GM19023 (cell line): ENCODE measurements at regions not wholly inside any gene's neighbourhood (a gene's known extent, or its start where the extent isn't known, plus 50 kb on each side); places are given as distances from the start of the nearest gene placed in this dataset.
"Not testable (repeated sequence)": the region's sequence is repeated elsewhere in the genome, so short reads cannot be mapped to it uniquely, and the experiment has no call there.

Source experiments
- ATAC-seq: cut with Tn5 transposase; IDR thresholded peaks from one replicate; pipeline ENCODE4 v1.9.1; 2021; ENCODE audit warnings: mild to moderate bottlenecking, moderate library complexity; ENCODE audit not compliant: unreplicated experiment

GRCh38 chr3:16707260-16707659 lies 102.0 kb upstream of the DAZL start:
- ATAC-seq, result no peak

GRCh38 chr3:16708285-16708684 lies 103.1 kb upstream of the DAZL start:
- no peak for ATAC-seq

DNA sequence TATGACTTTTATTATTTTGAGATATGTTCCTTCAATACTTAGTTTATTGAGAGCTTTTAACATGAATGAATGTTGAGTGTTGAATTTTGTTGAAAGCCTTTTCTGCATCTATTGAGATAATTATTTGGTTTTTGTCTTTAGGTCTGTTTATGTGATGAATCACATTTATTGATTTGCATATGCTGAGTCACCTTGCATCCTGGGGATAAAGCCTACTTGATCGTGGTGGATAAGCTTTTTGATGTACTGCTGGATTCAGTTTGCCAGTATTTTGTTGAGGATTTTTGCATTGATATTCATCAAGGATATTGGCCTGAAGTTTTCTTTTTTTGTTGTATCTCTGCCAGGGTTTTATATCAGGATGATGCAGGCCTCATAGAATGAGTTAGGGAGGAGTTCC lies 106.5 kb upstream of the DAZL start:
- not testable (repeated sequence) for ATAC-seq

DNA sequence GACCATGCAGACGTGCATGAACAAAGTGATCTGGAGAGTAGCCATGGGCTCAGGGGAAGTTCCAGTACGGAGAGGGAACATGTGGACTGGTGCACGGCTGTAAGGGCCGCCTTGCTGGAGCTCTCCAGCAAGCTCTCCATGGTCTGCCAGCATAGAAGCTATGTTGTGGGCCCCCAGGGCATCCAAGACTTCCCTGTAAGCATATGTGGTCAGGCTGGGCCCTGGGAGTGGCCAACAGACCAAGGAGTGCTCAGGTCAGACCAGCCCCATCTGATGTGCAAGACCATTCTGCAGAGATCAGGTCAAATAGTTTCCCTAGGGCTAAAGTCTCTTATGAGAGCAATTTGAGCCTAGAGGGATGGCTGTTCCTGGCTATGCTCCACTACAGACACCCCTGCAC lies 110.1 kb upstream of the DAZL start:
- ATAC-seq, result no peak

GRCh38 chr3:16719426-16719825 lies 114.2 kb upstream of the DAZL start:
- ATAC-seq, result no peak

DNA sequence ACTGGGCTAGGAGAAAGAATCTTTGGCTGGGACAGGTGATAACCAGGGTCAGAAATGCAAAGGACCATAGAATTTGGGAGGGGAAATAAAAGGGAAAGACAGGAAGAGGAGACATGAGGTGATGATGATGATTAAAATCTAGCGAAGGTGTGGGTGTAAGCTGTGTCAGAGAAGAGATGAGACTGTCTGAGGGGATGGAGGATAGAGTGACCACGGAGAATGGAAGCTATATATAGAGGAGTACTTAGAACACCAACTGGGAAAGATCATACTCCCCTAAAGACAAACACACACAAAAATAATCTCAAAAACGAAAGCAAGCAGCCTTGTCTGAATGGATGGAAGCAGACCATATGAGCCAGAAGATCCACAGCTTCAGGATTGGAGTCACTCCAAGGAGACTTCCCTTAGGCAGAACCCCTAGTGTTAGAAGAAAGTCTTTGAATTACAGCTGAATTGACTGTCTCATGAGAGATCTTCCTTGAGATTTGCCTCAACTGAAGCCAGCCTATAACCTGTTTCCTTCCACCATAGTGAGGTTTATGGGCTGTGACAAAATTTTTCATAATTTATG lies 115.2 kb upstream of the DAZL start:
- no peak for ATAC-seq

DNA sequence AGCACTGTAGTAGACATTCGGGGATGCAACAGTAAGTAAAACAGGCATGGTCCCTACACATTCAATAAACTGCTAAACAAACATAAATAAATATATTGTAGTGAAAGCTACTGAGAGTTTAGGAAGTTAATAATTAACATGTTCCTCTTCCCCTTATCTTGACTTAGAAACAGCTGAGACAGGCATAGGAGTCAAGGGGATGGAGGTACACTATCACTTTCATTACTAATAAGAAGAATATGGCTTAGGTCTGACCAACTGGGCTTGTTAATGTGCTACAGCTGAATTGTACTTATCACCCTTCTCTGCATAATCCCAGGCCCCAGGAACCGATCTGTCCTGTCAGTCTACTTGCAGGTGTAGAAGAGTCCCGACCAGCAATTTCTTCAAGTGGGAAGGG lies 116.3 kb upstream of the DAZL start:
- ATAC-seq, result no peak

GRCh38 chr3:16723978-16724377 lies 118.8 kb upstream of the DAZL start:
- ATAC-seq, result no peak

DNA sequence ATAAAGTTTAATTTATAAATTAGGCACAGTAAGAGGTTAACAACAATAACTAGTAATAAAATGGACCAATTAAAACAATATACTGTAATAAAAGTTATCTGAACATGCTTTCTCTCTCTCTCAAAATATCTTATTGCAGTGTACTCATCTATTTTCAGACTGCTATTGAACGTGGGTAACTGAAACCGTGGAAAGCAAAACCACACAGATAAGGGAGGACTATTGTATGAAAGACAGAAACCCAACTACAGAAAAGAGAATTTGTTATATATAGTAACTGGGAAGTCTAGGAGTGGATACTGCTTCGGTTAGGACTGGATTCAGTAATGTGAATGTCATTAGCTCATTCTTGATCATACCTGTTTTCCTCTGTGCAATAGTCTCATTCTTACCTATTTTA lies 119.3 kb upstream of the DAZL start:
- ATAC-seq, result no peak

GRCh38 chr3:16725972-16726371 lies 120.7 kb upstream of the DAZL start:
- ATAC-seq, result no peak

DNA sequence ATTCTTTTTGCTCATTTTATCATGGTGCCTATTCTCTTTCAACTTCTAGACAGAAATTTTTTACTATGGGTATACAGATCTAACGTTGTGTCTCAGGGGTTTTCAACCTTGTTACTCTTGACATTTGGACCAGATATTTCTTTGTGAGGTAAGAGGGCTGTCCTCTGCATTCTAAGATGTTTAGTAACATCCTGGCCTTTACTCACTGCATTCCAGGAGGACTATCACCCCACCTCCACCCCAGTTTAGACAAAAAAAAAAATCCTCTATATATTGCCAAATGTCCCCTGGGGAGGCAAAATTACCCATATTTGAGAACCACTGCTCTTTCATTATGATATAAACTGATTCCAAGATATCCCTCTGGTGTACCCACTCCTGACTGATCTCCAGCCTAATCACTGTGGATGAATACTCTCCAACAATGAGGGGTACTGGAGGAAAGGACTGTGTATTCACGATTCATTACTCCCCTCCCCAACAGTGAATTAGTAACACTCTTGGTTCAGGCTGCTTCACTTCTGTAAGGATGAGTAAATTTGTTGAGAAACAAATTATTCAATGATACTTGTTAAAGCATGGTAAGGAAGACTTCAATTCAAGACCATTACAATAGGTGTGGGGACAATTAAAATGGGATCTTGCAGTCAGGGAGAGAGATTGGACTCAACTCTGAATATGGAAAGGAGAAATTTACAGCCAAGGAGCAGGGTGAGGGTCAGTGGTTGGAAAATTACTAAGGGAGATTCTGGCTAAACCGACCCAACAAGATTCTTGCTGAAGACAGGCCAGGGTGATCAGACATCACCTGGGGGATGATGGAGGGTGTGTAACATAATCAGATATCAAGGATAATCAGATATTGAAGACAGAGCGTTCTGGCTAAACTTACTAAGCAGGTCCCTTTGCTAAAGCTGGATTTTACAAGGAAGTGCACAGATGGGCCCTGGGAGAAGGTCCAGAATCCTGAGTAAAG lies 123.8 kb upstream of the DAZL start:
- no peak for ATAC-seq

DNA sequence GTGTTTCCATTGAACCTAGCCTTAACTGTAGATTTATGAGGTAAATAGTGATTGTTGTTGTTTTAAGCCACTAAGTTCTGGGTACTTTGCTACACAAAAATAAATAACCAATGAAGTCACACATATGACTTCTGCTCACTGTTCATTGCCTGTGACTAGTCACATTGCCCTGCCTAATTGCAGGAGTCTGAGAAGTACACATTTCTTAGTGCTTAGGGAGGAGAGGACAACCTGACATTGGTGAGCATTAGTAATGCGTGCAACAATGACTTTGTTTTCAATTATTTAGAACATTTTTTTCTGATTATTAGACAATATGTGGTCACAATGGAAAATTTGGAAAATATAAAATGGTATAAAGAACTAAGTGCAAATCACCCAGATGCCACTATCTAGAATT lies 133.2 kb upstream of the DAZL start:
- no peak for ATAC-seq

GRCh38 chr3:16739541-16740105 lies 134.4 kb upstream of the DAZL start:
- no peak for ATAC-seq

- ATAC-seq, result no peak
These were observed 135.3 kb upstream of the DAZL start for GRCh38 chr3:16740515-16740914.

- ATAC-seq, result peak; percentile 32
These were observed 136.0 kb upstream of the DAZL start for GRCh38 chr3:16741103-16741758.

DNA sequence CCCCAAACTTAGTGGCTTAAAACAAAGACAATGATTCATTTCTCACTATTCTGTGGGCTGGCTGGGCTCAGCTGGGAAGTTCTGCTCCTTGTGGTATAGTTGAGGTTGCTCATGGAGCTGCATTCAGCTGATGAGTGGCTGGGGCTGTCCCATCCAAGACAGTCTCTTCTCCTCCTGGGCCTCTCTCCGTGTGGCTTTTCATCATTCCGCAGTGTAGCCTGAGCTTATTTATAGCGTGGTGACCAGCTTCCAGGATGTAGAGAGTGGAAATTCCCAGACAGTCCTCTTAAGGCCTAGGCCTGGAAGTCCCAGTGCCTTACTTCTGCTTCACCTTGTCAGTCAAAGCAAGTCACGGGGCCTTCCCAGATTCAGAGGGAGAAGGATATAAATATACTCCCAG lies 136.7 kb upstream of the DAZL start:
- peak; percentile 83 for ATAC-seq

DNA sequence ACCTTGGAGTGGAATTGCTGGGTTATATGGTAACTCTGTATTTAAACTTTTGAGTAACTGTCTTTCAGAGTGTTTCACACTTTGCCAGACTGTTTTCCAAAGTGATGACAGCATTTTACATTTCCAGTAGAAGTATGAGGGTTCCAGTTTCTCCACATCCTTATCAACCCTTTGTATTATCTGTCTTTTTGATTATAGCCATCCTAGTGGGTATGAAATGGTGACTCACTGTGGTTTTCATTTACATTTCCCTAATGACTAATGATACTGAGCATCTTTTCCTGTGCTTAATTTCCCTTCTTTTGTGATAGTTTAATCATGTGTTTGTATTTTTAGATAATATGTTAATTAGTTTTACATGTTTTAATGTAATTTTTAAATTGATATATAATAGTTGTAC lies 138.1 kb upstream of the DAZL start:
- ATAC-seq, result no peak

DNA sequence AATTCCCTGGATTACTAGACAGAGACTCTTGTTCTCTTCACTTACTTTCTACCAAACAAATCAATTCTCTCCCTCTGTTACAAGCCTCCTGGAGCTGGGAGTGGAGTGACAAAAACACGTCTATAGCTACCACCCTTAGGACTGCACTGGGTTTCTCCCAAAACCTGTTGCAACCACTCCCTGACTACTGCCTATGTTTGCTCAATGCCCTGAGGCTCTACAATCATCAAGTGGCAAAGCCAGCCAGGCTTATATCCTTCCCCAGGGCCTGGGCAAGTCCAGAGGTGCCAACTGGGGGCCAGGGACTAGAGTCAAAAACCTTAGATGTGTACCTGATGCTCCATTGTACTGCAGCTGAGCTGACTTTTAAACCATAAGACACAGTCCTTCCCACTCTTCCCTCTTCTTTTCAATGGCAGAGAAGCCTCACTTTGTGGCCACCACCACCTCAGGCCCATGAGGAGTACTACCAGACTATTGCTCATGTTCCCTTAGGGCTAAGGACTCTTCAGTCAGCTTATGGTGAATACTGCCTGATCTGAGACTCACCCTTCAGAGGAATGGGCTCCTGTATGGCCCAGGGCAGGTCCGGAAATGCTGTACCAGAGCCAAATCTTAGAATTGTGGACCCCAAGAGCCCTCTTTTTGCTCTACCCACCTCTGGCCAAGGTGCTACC lies 125.4 kb upstream of the PLCL2 start:
- no peak for ATAC-seq

DNA sequence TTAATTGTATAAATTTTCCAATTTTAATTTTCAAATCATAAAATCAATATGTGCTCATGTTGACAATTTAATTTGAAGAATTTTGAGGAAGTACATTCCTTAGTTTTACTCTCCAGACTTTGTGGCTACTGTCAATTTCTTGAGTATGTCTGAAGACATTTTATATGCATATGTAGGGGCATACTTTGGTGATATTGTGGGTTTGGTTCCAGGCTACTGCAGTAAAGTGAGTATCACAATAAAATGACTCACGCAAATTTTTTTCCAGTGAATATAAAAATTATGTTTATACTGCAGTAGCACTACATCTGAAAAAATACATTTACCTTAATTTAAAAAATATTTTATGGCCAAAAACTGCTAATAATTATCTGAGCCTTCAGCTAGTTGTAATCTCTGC lies 123.2 kb upstream of the PLCL2 start:
- no peak for ATAC-seq

DNA sequence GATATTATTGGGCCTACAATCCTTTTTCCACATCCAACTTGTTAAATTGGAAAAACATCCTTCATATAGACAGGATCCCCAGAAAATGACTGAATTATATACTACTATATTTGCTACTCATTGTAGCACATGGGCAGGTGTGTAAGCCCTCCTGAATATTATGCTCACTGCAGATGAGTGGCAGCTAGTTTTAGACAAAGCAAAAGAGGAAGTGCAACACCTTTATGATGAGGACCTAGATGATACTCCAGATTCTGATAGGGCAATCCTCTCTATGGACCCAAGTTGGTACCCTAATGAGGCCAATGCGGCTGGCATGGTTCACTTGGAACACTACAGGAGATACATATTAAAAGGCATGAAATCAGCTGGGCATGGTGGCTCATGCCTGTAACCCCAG lies 119.1 kb upstream of the PLCL2 start:
- ATAC-seq, result no peak

GRCh38 chr3:16767006-16767405 lies 117.7 kb upstream of the PLCL2 start:
- ATAC-seq, result no peak
